ENCODE measurements at regions not wholly inside any gene's neighbourhood (a gene's known extent, or its start where the extent isn't known, plus 50 kb on each side); places are given as distances from the start of the nearest gene placed in this dataset.
"Not testable (repeated sequence)": the region's sequence is repeated elsewhere in the genome, so short reads cannot be mapped to it uniquely, and the experiment has no call there.

DNA sequence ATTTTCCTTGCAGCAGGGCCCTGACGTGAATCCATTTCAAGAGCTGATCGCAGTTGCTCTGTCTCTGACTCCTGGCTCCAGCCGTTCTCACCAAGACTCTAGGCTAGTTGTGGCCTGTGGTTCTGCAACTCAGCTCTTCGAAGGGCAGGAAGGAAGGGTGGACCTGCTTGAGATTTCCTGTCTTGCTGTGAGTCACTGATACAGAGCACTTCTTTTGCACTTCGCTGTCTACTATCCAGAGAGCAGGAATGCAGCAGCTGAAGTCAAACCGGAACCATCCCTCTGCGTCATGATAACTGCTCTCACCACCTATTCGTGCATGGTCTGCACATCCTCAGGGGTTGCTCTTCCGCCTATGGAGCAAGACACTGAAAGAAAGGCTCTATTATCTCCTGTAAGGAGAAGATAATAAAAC, 59.7 kb downstream of the RAP2B start:
- peak; percentile 50 to 51 for DNase-seq
- TF ChIP-seq GATA1 (IDR thresholded peaks at IDR 0.05; ENCODE audit: low read depth, low read length) (no peak), POLR2A (IDR thresholded peaks at IDR 0.05; ENCODE audit: low read length) (no peak)

DNA sequence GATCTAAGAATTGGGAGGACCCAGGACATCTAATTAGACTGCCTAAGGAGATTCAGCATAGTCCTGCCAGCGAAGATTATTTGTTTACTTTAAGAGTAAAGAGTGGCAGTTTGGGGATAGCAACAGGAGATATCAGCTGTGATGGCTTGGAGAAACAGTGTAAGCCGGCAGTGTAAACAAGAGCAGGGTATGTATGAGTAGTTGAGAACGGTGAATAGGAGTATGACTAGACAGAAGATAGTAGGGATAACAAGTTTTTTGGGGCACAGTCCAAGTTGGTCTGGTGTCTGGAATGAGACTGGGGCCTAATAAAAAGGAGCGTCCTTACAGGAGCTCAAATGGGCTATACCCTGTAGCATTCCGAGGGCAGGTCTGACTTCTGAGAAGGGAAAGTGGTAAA, 64.9 kb downstream of the RAP2B start:
- DNase-seq: not testable (repeated sequence)

- not testable (repeated sequence) for DNase-seq
Observed at GRCh38 chr3:153230427-153230826, 68.4 kb downstream of the RAP2B start.

- not testable (repeated sequence) for DNase-seq
Observed at GRCh38 chr3:153231245-153231644, 69.2 kb downstream of the RAP2B start.

GRCh38 chr3:153232050-153232752, 70.2 kb downstream of the RAP2B start:
- not testable (repeated sequence) for DNase-seq

DNA sequence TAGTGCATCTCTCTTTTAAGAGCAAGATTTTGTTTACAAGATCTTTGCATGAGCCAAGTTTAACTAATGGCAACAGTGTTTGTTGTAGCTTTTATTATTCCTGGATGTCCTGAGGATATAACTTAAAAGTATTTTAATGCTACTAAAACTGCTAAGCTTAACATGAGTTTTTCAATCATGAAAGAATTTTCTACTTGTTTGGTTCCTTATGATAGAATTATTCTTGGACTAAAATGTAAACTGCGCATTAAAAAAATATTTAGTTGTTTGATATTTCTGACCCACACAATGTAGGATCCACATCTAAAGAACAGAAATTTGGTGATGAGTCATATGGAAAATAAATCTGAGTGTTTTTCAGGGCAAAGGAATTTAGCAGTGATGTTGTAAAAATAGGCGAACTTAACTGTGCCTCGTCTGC, 70.8 kb downstream of the RAP2B start:
- no peak for DNase-seq
- TF ChIP-seq POLR2A (IDR thresholded peaks at IDR 0.05; ENCODE audit: low read length) (no peak), GATA1 (IDR thresholded peaks at IDR 0.05; ENCODE audit: low read depth, low read length) (no peak)

DNA sequence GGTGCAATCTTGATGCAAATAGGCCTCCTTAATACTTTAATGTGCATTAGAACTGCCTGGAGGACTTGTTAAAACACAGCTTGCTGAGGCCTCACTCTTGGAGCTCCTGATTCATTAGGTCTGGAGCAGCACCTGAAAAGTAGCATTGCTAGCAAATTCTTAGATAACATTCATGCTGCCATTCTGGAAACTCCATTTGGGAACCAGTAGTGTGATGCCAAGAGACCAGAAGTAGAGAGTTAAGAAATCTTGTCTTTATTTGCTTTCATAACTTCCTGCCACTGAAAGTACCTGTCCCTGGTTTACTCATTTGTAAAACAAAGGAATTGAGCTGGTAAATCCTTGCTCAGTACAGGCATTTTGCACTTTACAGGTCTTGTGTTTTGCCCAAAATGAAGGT, 72.0 kb downstream of the RAP2B start:
- DNase-seq: no peak
- TF ChIP-seq POLR2A (IDR thresholded peaks at IDR 0.05; ENCODE audit: low read length): no peak
- TF ChIP-seq GATA1 (IDR thresholded peaks at IDR 0.05; ENCODE audit: low read depth, low read length): no peak

GRCh38 chr3:153242896-153243295, 80.9 kb downstream of the RAP2B start:
- DNase-seq: no peak
- no peak for TF ChIP-seq GATA1 (IDR thresholded peaks at IDR 0.05; ENCODE audit: low read depth, low read length)
- no peak for TF ChIP-seq POLR2A (IDR thresholded peaks at IDR 0.05; ENCODE audit: low read length)

GRCh38 chr3:153244961-153245360, 82.9 kb downstream of the RAP2B start:
- TF ChIP-seq GATA1 (IDR thresholded peaks at IDR 0.05; ENCODE audit: low read depth, low read length) (no peak), POLR2A (IDR thresholded peaks at IDR 0.05; ENCODE audit: low read length) (no peak)
- no peak for DNase-seq

GRCh38 chr3:153245661-153246060, 83.6 kb downstream of the RAP2B start:
- DNase-seq: no peak
- TF ChIP-seq GATA1 (IDR thresholded peaks at IDR 0.05; ENCODE audit: low read depth, low read length) (no peak), POLR2A (IDR thresholded peaks at IDR 0.05; ENCODE audit: low read length) (no peak)

GRCh38 chr3:153246331-153246730, 84.3 kb downstream of the RAP2B start:
- TF ChIP-seq GATA1 (IDR thresholded peaks at IDR 0.05; ENCODE audit: low read depth, low read length) (no peak), POLR2A (IDR thresholded peaks at IDR 0.05; ENCODE audit: low read length) (no peak)
- DNase-seq: no peak

DNA sequence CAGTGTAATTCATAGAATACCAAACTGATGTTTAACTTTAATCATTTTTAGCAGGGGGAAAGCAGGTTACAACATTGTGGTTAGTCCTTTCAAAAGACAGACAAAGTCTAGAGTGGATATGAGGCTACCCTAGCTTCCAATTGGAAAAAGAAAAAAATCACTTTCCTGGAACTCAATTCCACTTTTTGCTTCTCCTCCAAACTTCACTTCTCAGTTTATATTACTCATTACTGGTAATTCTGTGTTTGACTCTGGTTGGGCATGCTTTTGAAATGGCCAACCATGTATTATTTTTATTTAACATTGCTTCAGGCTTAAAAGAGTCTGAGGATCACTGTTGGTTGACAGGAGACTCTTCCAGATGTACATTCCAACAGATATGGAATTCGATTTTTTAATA, 84.8 kb downstream of the RAP2B start:
- DNase-seq: no peak
- TF ChIP-seq GATA1 (IDR thresholded peaks at IDR 0.05; ENCODE audit: low read depth, low read length): no peak
- TF ChIP-seq POLR2A (IDR thresholded peaks at IDR 0.05; ENCODE audit: low read length): no peak

- DNase-seq: no peak
- TF ChIP-seq POLR2A (IDR thresholded peaks at IDR 0.05; ENCODE audit: low read length): no peak
- no peak for TF ChIP-seq GATA1 (IDR thresholded peaks at IDR 0.05; ENCODE audit: low read depth, low read length)
Observed at GRCh38 chr3:153247331-153248330, 85.6 kb downstream of the RAP2B start.

GRCh38 chr3:153248835-153249234, 86.8 kb downstream of the RAP2B start:
- not testable (repeated sequence) for DNase-seq

- DNase-seq: no peak
- TF ChIP-seq GATA1 (IDR thresholded peaks at IDR 0.05; ENCODE audit: low read depth, low read length) (no peak), POLR2A (IDR thresholded peaks at IDR 0.05; ENCODE audit: low read length) (no peak)
Observed at GRCh38 chr3:153249906-153250305, 87.9 kb downstream of the RAP2B start.
